ENCODE measurements at regions not wholly inside any gene's neighbourhood (a gene's known extent, or its start where the extent isn't known, plus 50 kb on each side); places are given as distances from the start of the nearest gene placed in this dataset.

DNA sequence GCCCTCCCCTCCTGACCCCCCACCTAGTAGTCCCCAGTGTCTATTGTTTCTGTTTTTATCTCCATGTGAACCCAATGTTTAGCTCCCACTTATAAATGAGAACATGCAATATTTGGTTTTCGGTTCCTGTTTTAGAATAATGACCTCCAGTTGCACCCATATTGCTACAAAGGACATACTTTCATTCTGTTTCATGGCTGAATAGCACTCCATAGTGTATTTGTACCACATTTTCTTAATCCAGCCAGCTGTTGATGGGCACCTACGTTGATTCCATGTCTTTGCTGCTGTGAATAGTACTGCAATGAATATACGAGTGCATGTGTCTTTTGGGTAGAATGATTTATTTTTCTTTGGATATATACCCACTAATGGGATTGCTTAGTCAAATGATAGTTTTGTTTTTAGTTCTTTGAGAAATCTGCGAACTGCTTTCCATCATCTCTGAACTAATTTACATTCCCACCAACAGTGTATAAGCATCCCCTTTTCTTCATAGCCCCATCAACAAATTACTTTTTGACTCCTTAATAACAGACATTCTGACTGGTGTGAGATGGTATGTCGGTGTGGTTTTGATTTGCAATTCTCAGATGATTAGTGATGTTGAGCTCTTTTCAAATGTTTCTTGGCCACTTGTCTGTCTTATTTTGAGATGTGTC lies 128.4 kb upstream of the PHYHIPL start:
- TF ChIP-seq, protein P1, sequence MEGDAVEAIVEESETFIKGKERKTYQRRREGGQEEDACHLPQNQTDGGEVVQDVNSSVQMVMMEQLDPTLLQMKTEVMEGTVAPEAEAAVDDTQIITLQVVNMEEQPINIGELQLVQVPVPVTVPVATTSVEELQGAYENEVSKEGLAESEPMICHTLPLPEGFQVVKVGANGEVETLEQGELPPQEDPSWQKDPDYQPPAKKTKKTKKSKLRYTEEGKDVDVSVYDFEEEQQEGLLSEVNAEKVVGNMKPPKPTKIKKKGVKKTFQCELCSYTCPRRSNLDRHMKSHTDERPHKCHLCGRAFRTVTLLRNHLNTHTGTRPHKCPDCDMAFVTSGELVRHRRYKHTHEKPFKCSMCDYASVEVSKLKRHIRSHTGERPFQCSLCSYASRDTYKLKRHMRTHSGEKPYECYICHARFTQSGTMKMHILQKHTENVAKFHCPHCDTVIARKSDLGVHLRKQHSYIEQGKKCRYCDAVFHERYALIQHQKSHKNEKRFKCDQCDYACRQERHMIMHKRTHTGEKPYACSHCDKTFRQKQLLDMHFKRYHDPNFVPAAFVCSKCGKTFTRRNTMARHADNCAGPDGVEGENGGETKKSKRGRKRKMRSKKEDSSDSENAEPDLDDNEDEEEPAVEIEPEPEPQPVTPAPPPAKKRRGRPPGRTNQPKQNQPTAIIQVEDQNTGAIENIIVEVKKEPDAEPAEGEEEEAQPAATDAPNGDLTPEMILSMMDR (IDR thresholded peaks at IDR 0.05) = no peak
- no peak for TF ChIP-seq POLR2A (IDR thresholded peaks at IDR 0.05)

All from heart left ventricle (tissue), 13 donors.